ENCODE measurements at regions not wholly inside any gene's neighbourhood (a gene's known extent, or its start where the extent isn't known, plus 50 kb on each side); places are given as distances from the start of the nearest gene placed in this dataset.
"Not testable (repeated sequence)": the region's sequence is repeated elsewhere in the genome, so short reads cannot be mapped to it uniquely, and the experiment has no call there.

GRCh38 chr21:35548904-35549615 lies 500.0 kb upstream of the RUNX1 start:
- in situ Hi-C loops (cut with MboI; ENCODE audit: low sequenced_read_pairs), result no loop called here

GRCh38 chr21:35547946-35548774 lies 499.1 kb upstream of the RUNX1 start:
- in situ Hi-C loops (cut with MboI; ENCODE audit: low sequenced_read_pairs), result no loop called here

GRCh38 chr21:35543746-35544145 lies 494.6 kb upstream of the RUNX1 start:
- in situ Hi-C loops (cut with MboI; ENCODE audit: low sequenced_read_pairs), result no loop called here

GRCh38 chr21:35540950-35541638 lies 492.0 kb upstream of the RUNX1 start:
- in situ Hi-C loops (cut with MboI; ENCODE audit: low sequenced_read_pairs), result no loop called here

- in situ Hi-C loops (cut with MboI; ENCODE audit: low sequenced_read_pairs), result no loop called here
These were observed 489.3 kb upstream of the RUNX1 start for GRCh38 chr21:35538386-35538785.

GRCh38 chr21:35537604-35538003 lies 488.5 kb upstream of the RUNX1 start:
- in situ Hi-C loops (cut with MboI; ENCODE audit: low sequenced_read_pairs), result no loop called here

DNA sequence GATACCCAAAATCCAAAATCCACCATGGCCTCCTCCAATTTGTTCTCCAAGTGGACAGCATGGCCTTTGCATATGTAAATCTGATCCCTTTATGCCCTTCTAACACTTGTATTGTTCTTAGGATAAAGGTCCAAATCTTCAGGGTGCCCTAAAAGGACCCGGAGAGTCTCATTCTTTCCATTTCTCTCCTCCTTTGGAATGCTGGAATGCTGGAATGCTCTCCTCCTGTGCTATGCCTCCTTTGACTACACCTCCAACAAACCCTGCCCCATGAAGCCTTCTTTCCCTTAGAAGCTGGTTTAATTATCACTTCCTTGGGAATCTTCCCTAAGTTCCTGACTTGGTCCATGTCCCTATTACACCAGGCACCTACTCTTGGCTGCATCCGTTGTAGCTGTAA lies 484.8 kb upstream of the RUNX1 start:
- in situ Hi-C loops (cut with MboI; ENCODE audit: low sequenced_read_pairs), result no loop called here

- in situ Hi-C loops (cut with MboI; ENCODE audit: low sequenced_read_pairs), result no loop called here
These were observed 481.7 kb upstream of the RUNX1 start for GRCh38 chr21:35530766-35531165.

DNA sequence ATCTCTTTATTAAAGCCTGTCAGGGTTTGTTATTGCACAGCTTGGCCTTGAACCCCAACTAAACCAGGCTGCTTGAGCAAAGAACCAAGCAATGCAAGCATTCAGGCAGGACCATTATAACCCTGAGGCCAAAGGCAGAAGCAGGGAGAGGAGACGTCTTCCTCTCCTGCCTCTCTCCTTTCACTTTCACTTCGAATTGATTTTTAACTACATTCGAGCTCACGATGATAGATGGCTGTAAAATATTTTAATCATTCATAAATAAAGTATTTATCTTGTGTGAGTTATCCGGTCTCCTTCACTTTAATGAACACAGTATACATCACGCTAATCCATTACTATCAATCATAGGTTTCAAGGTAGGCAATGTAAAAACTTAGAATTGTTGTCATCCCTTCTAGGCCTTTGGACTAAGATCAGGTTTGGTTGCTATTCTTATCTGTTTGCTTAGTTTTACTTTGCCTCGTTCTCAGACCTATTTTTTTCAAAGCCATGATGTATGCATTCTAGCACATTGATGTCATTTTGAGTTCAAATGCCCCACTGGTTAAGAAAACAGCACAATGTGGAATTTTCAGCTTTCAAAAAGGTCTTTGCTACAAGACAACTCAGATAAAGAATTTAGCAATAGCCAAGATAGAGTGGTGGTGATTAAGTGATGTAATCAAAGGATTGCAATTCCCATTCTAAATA lies 480.2 kb upstream of the RUNX1 start:
- in situ Hi-C loops (cut with MboI; ENCODE audit: low sequenced_read_pairs), result no loop called here

DNA sequence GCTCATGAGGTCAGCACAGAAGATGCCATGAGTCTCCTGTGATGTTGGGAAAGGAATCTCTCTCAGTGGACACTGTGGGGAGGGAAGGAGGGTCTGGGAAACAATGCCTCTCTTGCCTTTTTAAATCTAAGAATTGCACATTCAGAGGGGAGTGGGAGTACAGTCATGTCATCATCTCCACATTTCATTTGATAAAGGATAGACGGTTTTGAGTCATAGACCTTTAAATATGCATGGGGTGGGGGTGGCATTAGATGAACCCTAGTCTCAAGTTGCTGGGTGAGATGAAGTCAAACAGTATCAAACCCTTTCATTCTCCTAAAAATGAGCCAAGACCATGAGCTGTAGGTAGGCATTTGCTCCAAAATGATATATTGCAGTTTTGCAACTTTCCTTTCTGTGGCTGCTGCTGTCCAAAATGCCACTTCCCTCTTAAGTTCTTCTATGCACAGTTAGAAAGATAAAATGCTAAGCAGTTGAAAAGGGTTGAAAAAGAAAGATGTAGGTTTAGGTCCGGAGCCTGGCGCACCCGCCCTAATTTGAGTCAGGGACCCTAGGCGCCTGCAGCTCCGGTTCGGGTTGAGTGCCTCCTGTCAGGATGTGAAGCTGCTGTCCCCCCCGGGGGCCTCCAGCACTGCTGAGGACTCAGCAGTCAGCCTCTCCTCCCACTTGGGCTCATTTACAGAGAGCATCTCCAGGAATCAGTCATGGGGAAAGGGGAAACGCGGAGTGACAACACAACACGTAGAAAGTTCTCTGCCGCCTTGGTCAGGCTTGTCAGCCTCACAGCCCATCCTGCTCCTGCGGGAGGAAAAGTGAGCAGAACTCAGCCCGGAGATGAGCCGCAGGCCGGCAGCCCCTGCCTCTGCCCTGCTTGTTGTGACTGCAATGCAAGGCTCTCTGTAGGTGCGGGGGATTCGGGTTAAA lies 479.3 kb upstream of the RUNX1 start:
- in situ Hi-C loops (cut with MboI; ENCODE audit: low sequenced_read_pairs), result no loop called here

DNA sequence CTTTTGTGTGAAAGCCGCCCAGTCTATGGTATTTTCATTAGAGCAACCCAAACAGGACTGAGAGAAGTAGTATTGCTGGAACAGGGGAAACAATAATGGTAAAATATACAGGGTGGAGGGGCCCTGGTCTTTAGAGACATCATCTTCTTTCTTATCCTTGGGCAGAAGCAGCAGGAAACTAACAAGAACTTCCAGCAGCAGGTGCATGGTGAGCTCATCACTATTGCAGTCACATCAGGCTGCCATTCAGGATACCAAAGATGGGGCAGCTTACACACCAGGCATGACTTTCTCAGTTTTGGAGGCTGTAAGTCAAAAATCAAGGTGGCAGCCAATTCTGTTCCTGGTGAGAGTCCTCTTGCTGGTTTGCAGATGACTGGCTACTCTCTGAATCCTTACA lies 478.3 kb upstream of the RUNX1 start:
- in situ Hi-C loops (cut with MboI; ENCODE audit: low sequenced_read_pairs), result no loop called here

GRCh38 chr21:35525443-35525842 lies 476.3 kb upstream of the RUNX1 start:
- in situ Hi-C loops (cut with MboI; ENCODE audit: low sequenced_read_pairs), result no loop called here

DNA sequence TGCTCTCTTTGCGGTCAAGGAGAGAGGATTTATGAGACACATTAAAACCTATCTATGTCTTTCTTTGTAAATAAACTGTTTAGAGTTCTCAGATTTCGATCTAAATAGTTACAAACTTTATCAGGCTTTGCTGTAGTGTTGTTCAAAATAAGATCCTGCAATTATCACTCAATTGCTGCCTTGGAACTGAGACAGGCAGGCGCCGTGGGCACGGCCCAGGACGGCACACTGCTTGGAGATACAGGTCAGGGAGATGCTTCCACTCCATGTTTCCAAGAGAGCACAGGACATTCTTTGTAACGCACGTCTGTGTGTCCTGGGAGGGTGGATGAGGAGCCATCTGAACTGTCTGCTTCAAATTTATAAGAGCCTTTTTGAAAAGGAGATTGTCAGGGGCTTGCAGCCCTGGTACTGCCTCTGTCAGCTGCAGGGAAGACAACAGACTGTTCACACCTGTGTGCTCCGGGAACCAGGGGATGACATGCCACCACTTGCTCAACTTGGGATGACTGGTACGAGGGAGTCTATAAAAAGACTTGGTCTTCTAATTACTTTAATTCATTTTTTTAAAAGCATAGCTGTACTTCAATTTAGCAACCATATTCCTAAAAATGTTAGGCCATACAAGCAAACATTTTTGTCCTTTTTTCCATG lies 472.9 kb upstream of the RUNX1 start:
- in situ Hi-C loops (cut with MboI; ENCODE audit: low sequenced_read_pairs), result no loop called here

GRCh38 chr21:35521293-35521692 lies 472.2 kb upstream of the RUNX1 start:
- in situ Hi-C loops (cut with MboI; ENCODE audit: low sequenced_read_pairs), result no loop called here

GRCh38 chr21:35520856-35521255 lies 471.8 kb upstream of the RUNX1 start:
- in situ Hi-C loops (cut with MboI; ENCODE audit: low sequenced_read_pairs), result no loop called here

DNA sequence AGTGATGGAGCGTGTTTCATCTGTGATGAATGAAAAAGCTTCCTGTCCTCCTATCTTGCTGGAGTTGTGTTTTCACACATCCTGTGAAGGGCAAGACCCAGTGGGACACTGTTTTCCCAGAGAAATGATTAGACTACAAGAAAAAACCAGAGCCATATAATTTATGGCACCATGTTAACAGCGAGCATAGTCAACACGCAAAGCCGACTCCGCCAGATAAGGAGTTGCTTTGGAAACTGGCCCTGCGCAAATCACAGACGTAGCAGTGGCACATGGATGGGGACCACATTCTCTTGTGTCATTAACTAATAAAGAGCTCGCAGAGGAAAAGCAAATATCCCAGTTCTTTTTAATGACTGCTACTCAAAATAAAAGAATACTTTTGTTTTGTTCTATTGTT lies 471.2 kb upstream of the RUNX1 start:
- in situ Hi-C loops (cut with MboI; ENCODE audit: low sequenced_read_pairs), result no loop called here

- in situ Hi-C loops (cut with MboI; ENCODE audit: low sequenced_read_pairs), result no loop called here
These were observed 468.8 kb upstream of the RUNX1 start for GRCh38 chr21:35517865-35518264.

DNA sequence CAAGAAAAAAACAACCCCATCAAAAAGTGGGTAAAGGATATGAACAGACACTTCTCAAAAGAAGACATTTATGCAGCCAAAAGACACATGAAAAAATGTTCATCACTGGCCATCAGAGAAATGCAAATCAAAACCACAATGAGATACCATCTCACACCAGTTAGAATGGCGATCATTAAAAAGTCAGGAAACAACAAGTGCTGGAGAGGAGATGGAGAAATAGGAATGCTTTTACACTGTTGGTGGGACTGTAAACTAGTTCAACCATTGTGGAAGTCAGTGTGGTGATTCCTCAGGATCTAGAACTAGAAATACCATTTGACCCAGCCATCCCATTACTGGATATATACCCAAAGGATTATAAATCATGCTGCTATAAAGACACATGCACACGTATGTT lies 467.2 kb upstream of the RUNX1 start:
- in situ Hi-C loops (cut with MboI; ENCODE audit: low sequenced_read_pairs), result not testable (repeated sequence)

DNA sequence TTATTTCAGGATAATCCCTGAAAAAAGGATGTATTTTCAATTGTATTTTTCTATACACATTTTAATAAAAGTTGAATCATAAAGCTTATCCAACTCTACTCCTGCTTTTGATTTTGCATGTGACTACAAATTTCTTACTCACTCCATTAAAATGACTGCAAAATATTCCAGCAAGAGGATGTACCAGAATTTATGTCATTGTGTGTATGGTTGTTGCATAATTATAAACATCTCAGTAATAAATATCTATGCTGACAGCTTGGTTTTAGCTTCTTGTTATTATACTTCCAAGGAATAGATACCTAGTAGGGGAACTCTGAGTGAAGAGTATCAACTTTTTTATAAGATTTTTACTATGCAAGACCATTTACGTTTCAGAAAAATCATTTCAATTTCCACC lies 463.2 kb upstream of the RUNX1 start:
- in situ Hi-C loops (cut with MboI; ENCODE audit: low sequenced_read_pairs), result no loop called here

- in situ Hi-C loops (cut with MboI; ENCODE audit: low sequenced_read_pairs), result no loop called here
These were observed 462.6 kb upstream of the RUNX1 start for GRCh38 chr21:35511696-35512162.
